ENCODE measurements at regions not wholly inside any gene's neighbourhood (a gene's known extent, or its start where the extent isn't known, plus 50 kb on each side); places are given as distances from the start of the nearest gene placed in this dataset.

DNA sequence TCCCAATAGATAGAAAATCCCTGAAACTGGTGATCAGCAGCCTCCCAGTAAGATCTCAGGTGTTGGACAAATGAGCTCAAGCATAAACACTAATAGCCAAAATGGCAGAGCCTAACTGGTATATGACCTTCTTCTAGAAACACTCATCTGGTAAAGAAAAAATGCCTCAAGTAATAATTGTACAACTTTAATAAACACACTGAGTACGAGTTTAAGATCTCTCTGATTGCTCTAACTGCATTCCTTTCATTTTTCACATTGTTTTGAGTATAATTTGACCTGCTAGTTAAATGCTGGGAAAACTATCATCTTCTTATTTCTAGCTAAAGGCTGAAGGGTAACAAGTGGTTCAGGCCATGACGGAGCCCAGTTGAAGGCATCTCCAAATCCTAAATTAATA lies 2009.5 kb upstream of the PCDH20 start:
- TF ChIP-seq, protein P1, sequence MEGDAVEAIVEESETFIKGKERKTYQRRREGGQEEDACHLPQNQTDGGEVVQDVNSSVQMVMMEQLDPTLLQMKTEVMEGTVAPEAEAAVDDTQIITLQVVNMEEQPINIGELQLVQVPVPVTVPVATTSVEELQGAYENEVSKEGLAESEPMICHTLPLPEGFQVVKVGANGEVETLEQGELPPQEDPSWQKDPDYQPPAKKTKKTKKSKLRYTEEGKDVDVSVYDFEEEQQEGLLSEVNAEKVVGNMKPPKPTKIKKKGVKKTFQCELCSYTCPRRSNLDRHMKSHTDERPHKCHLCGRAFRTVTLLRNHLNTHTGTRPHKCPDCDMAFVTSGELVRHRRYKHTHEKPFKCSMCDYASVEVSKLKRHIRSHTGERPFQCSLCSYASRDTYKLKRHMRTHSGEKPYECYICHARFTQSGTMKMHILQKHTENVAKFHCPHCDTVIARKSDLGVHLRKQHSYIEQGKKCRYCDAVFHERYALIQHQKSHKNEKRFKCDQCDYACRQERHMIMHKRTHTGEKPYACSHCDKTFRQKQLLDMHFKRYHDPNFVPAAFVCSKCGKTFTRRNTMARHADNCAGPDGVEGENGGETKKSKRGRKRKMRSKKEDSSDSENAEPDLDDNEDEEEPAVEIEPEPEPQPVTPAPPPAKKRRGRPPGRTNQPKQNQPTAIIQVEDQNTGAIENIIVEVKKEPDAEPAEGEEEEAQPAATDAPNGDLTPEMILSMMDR (conservative IDR thresholded peaks at IDR 0.05): no peak
- TF ChIP-seq ZFX (IDR thresholded peaks at IDR 0.05): no peak

Measured in C4-2B (cell line).